ENCODE measurements at regions not wholly inside any gene's neighbourhood (a gene's known extent, or its start where the extent isn't known, plus 50 kb on each side); places are given as distances from the start of the nearest gene placed in this dataset.

DNA sequence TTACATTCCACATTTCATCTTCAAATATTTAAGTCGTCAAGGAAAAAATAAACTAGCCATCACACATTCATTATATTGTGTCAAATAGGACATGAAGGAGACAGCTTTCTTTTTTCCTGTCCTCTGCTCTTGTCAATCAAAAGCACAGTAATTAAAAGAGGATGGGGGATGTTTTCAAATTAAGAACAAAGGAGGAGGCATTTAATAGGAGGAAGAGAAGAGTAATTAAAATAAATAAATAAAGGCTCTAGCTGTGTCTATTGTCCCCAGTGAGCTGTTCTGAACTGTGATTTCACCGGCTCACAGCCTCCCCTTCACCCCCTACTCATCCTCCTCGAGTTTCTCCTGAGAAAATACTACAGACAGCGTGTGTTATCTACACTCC lies 1377.1 kb upstream of the PIK3C3 start:
- Histone ChIP-seq H3K27me3 (ENCODE audit: control insufficient read depth, insufficient read depth, low read length) (no peaks in the 10 kb centered on the region), H3K36me3 (ENCODE audit: control insufficient read depth, insufficient read depth, low read length) (no peaks in the 10 kb centered on the region), H3K4me3 (ENCODE audit: low read depth, low read length) (no peak overlapping the region)
- FAIRE-seq (no peak), DNase-seq (ENCODE audit: low read depth) (no peak)
- TF ChIP-seq, protein P1, sequence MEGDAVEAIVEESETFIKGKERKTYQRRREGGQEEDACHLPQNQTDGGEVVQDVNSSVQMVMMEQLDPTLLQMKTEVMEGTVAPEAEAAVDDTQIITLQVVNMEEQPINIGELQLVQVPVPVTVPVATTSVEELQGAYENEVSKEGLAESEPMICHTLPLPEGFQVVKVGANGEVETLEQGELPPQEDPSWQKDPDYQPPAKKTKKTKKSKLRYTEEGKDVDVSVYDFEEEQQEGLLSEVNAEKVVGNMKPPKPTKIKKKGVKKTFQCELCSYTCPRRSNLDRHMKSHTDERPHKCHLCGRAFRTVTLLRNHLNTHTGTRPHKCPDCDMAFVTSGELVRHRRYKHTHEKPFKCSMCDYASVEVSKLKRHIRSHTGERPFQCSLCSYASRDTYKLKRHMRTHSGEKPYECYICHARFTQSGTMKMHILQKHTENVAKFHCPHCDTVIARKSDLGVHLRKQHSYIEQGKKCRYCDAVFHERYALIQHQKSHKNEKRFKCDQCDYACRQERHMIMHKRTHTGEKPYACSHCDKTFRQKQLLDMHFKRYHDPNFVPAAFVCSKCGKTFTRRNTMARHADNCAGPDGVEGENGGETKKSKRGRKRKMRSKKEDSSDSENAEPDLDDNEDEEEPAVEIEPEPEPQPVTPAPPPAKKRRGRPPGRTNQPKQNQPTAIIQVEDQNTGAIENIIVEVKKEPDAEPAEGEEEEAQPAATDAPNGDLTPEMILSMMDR (IDR thresholded peaks at IDR 0.05; ENCODE audit: insufficient read depth, low read length, severe bottlenecking) = no peak

DNA sequence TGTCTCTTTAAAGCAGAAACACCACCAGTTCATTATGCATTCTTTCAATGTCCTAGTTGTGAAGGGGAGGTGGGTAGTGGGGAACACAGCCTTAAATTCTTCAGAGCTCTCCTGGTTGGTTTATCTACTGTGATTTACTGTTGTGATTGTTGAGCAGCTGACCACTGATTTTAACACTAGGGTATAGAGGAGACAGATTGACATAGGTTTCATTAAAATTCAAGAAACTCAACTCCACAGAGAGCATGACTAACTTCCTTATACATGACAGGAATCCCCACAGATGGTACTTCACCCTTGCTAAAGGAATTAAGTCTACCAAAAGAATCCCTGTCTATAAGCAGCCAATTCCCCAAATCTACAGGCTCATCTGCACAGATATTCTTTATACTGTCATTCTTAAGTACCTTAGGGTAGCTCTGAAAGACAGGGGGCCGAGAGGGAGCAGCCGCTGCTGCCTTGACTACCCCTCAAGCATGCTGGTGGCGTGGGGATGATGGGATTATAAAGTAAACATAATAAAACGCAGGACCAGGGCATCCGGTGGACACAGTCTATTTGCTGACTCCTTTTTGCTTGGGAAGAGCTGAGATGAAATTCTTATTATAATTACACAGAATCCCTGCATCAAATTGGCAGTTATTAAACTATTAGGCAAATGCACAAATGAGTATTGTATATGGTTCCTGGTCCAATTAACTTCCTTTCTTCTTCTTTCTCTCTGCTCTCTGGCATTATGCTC lies 1377.6 kb upstream of the PIK3C3 start:
- FAIRE-seq = no peak
- Histone ChIP-seq H3K4me3 (ENCODE audit: low read depth, low read length) (no peak overlapping the region), H3K27me3 (ENCODE audit: control insufficient read depth, insufficient read depth, low read length) (no peaks in the 10 kb centered on the region), H3K36me3 (ENCODE audit: control insufficient read depth, insufficient read depth, low read length) (no peaks in the 10 kb centered on the region)
- TF ChIP-seq, protein P1 (IDR thresholded peaks at IDR 0.05; ENCODE audit: insufficient read depth, low read length, severe bottlenecking) = no peak
- no peak for DNase-seq (ENCODE audit: low read depth)

- H3K27me3 ChIP-seq (ENCODE audit: control insufficient read depth, insufficient read depth, low read length) = no peaks in the 10 kb centered on the region
- DNase-seq (ENCODE audit: low read depth) (no peak), FAIRE-seq (no peak)
- H3K4me3 ChIP-seq (ENCODE audit: low read depth, low read length) = no peak overlapping the region
- TF ChIP-seq, protein P1 (IDR thresholded peaks at IDR 0.05; ENCODE audit: insufficient read depth, low read length, severe bottlenecking) = no peak
- H3K36me3 ChIP-seq (ENCODE audit: control insufficient read depth, insufficient read depth, low read length) = no peaks in the 10 kb centered on the region
Measured at GRCh38 chr18:40576507-40577115, 1378.4 kb upstream of the PIK3C3 start.

GRCh38 chr18:40570615-40571014 lies 1384.4 kb upstream of the PIK3C3 start:
- FAIRE-seq = no peak
- TF ChIP-seq, protein P1 (IDR thresholded peaks at IDR 0.05; ENCODE audit: insufficient read depth, low read length, severe bottlenecking) = no peak

DNA sequence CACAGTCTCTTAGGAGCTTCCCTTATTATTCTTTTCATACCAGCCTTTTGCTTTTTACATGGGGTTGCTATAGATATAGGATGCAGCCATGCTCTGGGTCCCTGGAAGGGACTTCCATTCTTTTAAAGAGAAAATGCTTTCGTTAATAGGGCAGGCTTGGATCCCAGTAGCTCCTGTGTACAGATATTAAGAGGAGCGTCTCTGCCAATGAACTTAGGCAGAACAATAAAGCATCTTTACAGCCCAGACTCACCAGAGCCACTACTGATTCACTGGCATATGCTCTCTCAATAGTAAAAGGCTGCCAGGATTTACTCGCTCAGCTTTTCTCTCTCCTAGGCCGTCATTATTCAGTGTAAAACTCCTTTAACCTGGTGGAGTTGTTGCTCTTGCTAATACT lies 1385.4 kb upstream of the PIK3C3 start:
- TF ChIP-seq, protein P1 (IDR thresholded peaks at IDR 0.05; ENCODE audit: insufficient read depth, low read length, severe bottlenecking) = no peak
- no peaks in the 10 kb centered on the region for H3K27me3 ChIP-seq (ENCODE audit: control insufficient read depth, insufficient read depth, low read length)
- no peak overlapping the region for H3K4me3 ChIP-seq (ENCODE audit: low read depth, low read length)
- DNase-seq (ENCODE audit: low read depth) (no peak), FAIRE-seq (no peak)
- no peaks in the 10 kb centered on the region for H3K36me3 ChIP-seq (ENCODE audit: control insufficient read depth, insufficient read depth, low read length)

More at GRCh38 chr18:40570615-40571014, 1384.4 kb upstream of the PIK3C3 start:
- no peaks in the 10 kb centered on the region for H3K27me3 ChIP-seq (ENCODE audit: control insufficient read depth, insufficient read depth, low read length)
- no peaks in the 10 kb centered on the region for H3K36me3 ChIP-seq (ENCODE audit: control insufficient read depth, insufficient read depth, low read length)
- no peak overlapping the region for H3K4me3 ChIP-seq (ENCODE audit: low read depth, low read length)
- DNase-seq (ENCODE audit: low read depth) = no peak

Data from bronchial epithelial cell (primary cell).